H9 (cell line): ENCODE measurements at regions not wholly inside any gene's neighbourhood (a gene's known extent, or its start where the extent isn't known, plus 50 kb on each side); places are given as distances from the start of the nearest gene placed in this dataset.

ENCODE experiments used
- DNase-seq: peaks from one replicate; pipeline ENCODE4 v3.0.0-alpha.2; 2017
- H2AFZ ChIP-seq: one replicate; pipeline ENCODE4 v1.6.1; 2013; ENCODE audit warnings: mild to moderate bottlenecking, low read length, control low read depth, moderate library complexity
- H2AK5ac ChIP-seq: 2 replicates; pipeline ENCODE4 v1.6.1; 2013; ENCODE audit warnings: low read length, control low read depth, mixed read lengths; ENCODE audit not compliant: insufficient read length
- H2BK120ac ChIP-seq: one replicate; pipeline ENCODE4 v1.6.1; 2013; ENCODE audit warnings: low read depth, mild to moderate bottlenecking, low read length, control low read depth, inconsistent platforms; ENCODE audit not compliant: poor library complexity, severe bottlenecking
- H2BK12ac ChIP-seq: 2 replicates; pipeline ENCODE4 v1.6.1; 2013; ENCODE audit warnings: low read length, control low read depth, mixed read lengths, low read depth; ENCODE audit not compliant: insufficient read length
- H2BK15ac ChIP-seq: 2 replicates; pipeline ENCODE4 v1.6.1; 2013; ENCODE audit warnings: low read depth, low read length, control low read depth
- H2BK20ac ChIP-seq: one replicate; pipeline ENCODE4 v1.6.1; 2013; ENCODE audit warnings: low read depth, mild to moderate bottlenecking, low read length, control low read depth, inconsistent platforms; ENCODE audit not compliant: poor library complexity, severe bottlenecking
- H2BK5ac ChIP-seq: 2 replicates; pipeline ENCODE4 v1.6.1; 2013; ENCODE audit warnings: low read length, control low read depth, mixed read lengths; ENCODE audit not compliant: insufficient read length
- H3K14ac ChIP-seq: 2 replicates; pipeline ENCODE4 v1.6.1; 2013; ENCODE audit warnings: low read length, control low read depth; ENCODE audit not compliant: insufficient read depth
- H3K18ac ChIP-seq: 2 replicates; pipeline ENCODE4 v1.6.1; 2013; ENCODE audit warnings: low read depth, mild to moderate bottlenecking, mixed read lengths, low read length, control low read depth; ENCODE audit not compliant: insufficient read length
- H3K23ac ChIP-seq: 2 replicates; pipeline ENCODE4 v1.6.1; 2013; ENCODE audit warnings: low read length, control low read depth, mixed read lengths, low read depth; ENCODE audit not compliant: insufficient read length
- H3K23me2 ChIP-seq: 2 replicates; pipeline ENCODE4 v1.6.1; 2013; ENCODE audit warnings: low read depth, mild to moderate bottlenecking, mixed read lengths, low read length, control low read depth; ENCODE audit not compliant: insufficient read length, poor library complexity, severe bottlenecking
- H3K27ac ChIP-seq: 2 replicates; pipeline ENCODE4 v1.5.1; 2013; ENCODE audit warnings: low read length, control low read depth, mixed read lengths, low read depth; ENCODE audit not compliant: insufficient read length
- H3K27me3 ChIP-seq: 2 replicates; pipeline ENCODE4 v1.6.1; 2013; ENCODE audit warnings: low read length, control low read depth, inconsistent platforms; ENCODE audit not compliant: insufficient read depth
- H3K4ac ChIP-seq: 2 replicates; pipeline ENCODE4 v1.6.1; 2013; ENCODE audit warnings: low read depth, mild to moderate bottlenecking, control low read depth, inconsistent platforms, low read length, moderate library complexity
- H3K4me1 ChIP-seq: 2 replicates; pipeline ENCODE4 v1.6.1; 2013; ENCODE audit warnings: low read length, control low read depth, inconsistent platforms; ENCODE audit not compliant: insufficient read depth
- H3K4me2 ChIP-seq: 2 replicates; pipeline ENCODE4 v1.6.1; 2013; ENCODE audit warnings: low read length, control low read depth, mixed read lengths; ENCODE audit not compliant: insufficient read length, insufficient read depth
- H3K56ac ChIP-seq: 2 replicates; pipeline ENCODE4 v1.6.1; 2013; ENCODE audit warnings: low read depth, mild to moderate bottlenecking, mixed read lengths, low read length, control low read depth; ENCODE audit not compliant: insufficient read length
- H3K79me1 ChIP-seq: 2 replicates; pipeline ENCODE4 v1.6.1; 2013; ENCODE audit warnings: low read depth, mild to moderate bottlenecking, moderate library complexity, low read length, control low read depth, inconsistent platforms; ENCODE audit not compliant: insufficient read depth, poor library complexity, severe bottlenecking
- H3K79me2 ChIP-seq: 2 replicates; pipeline ENCODE4 v1.6.1; 2013; ENCODE audit warnings: low read length, control low read depth, inconsistent platforms; ENCODE audit not compliant: insufficient read depth
- H3K9ac ChIP-seq: 2 replicates; pipeline ENCODE4 v1.6.1; 2013; ENCODE audit warnings: low read length, control low read depth, mixed read lengths; ENCODE audit not compliant: insufficient read length; ENCODE audit errors: extremely low read depth
- H3K9me3 ChIP-seq: one replicate; pipeline ENCODE4 v1.6.1; 2013; ENCODE audit warnings: low read depth, low read length, inconsistent platforms; ENCODE audit not compliant: control insufficient read depth
- H3T11ph ChIP-seq: one replicate; pipeline ENCODE4 v1.6.1; 2013; ENCODE audit warnings: mild to moderate bottlenecking, low read length, control low read depth, inconsistent platforms
- H4K20me1 ChIP-seq: one replicate; pipeline ENCODE4 v1.6.1; 2013; ENCODE audit not compliant: control insufficient read depth, insufficient read length, insufficient read depth
- H4K5ac ChIP-seq: 2 replicates; pipeline ENCODE4 v1.6.1; 2013; ENCODE audit warnings: low read depth, mild to moderate bottlenecking, mixed read lengths, low read length, control low read depth; ENCODE audit not compliant: insufficient read length
- H4K8ac ChIP-seq: replicated peaks from 2 replicates; pipeline ENCODE4 v1.6.1; 2013; ENCODE audit warnings: low read length, control low read depth, mixed read lengths, low read depth; ENCODE audit not compliant: insufficient read length
- H4K91ac ChIP-seq: 2 replicates; pipeline ENCODE4 v1.6.1; 2013; ENCODE audit warnings: low read depth, mild to moderate bottlenecking, moderate library complexity, mixed read lengths, low read length, control low read depth; ENCODE audit not compliant: insufficient read length
- H3K27ac Mint-ChIP-seq, 3 experiments: 2 replicates in 2 of 3; 3 replicates in 1 of 3; pipeline ENCODE4 v1.8.0; 2020 to 2021; ENCODE audit warnings: mixed read lengths in 3 of 3, mild to moderate bottlenecking in 1 of 3, moderate library complexity in 1 of 3
- H3K27me3 Mint-ChIP-seq: 2 replicates; pipeline ENCODE4 v1.8.0; 2021; ENCODE audit warnings: low read depth, mild to moderate bottlenecking, moderate library complexity, mixed read lengths
- H3K36me3 Mint-ChIP-seq, 3 experiments: 2 replicates in 2 of 3; 3 replicates in 1 of 3; pipeline ENCODE4 v1.8.0; 2020 to 2021; ENCODE audit warnings: low read depth in 3 of 3, mixed read lengths in 3 of 3; ENCODE audit not compliant: insufficient read depth in 1 of 3
- H3K4me1 Mint-ChIP-seq, 2 experiments: 2 replicates each; pipeline ENCODE4 v1.8.0; 2020; ENCODE audit warnings: mixed read lengths in 2 of 2
- H3K4me3 Mint-ChIP-seq, 2 experiments: 2 replicates in 1 of 2; 3 replicates in 1 of 2; pipeline ENCODE4 v1.8.0; 2020 to 2021; ENCODE audit warnings: mild to moderate bottlenecking in 2 of 2, mixed read lengths in 2 of 2, moderate library complexity in 1 of 2
- H3K9me3 Mint-ChIP-seq, 2 experiments: 2 replicates in 1 of 2; 3 replicates in 1 of 2; pipeline ENCODE4 v1.8.0; 2020; ENCODE audit warnings: mild to moderate bottlenecking in 2 of 2, mixed read lengths in 2 of 2, moderate library complexity in 1 of 2
- CTCF ChIP-seq: fragments of 200-600 bp; sonication (generic); conservative IDR thresholded peaks from 3 replicates; pipeline ENCODE4 v1.8.0; 2021; ENCODE audit warnings: antibody characterized with exemption, mild to moderate bottlenecking
- WGBS: extraction: QIAGEN DNeasy Blood & Tissue Kit; methylation state at CpG from one replicate; pipeline ENCODE4 v1.1.7; 2013; ENCODE audit warnings: missing lambda C conversion rate, low lambda C conversion rate, mixed read lengths; ENCODE audit not compliant: insufficient read length; ENCODE audit errors: extremely low coverage; 5-methylcytosine and 5-hydroxymethylcytosine counted together

GRCh38 chr10:8463853-8464252 is 409.4 kb downstream of the GATA3 start:
- Histone ChIP-seq H4K91ac (no peak overlapping the region), H3K4ac (no peak overlapping the region), H4K20me1 (no peaks in the 10 kb centered on the region), H3K79me1 (no peaks in the 10 kb centered on the region), H3K27me3 (no peaks in the 10 kb centered on the region), H2BK20ac (no peak overlapping the region), H3K9me3 (no peaks in the 10 kb centered on the region), H3K79me2 (no peaks in the 10 kb centered on the region), H3K56ac (no peak overlapping the region), H2BK15ac (no peak overlapping the region), H3K27ac (no peak overlapping the region), H3K9ac (no peak overlapping the region), H2AK5ac (no peak overlapping the region), H3T11ph (no peak overlapping the region), H2BK120ac (no peak overlapping the region), H2BK12ac (no peak overlapping the region), H3K14ac (no peak overlapping the region), H3K18ac (no peak overlapping the region), H4K5ac (no peak overlapping the region), H3K23ac (no peak overlapping the region), H4K8ac (no peak overlapping the region), H2AFZ (no peak overlapping the region), H3K4me1 (no peaks in the 10 kb centered on the region), H3K23me2 (no peaks in the 10 kb centered on the region), H3K4me2 (no peak overlapping the region), H2BK5ac (no peak overlapping the region)
- Mint-ChIP-seq H3K27ac (no peak overlapping the region; a peak in 1 of 7 replicates), H3K27me3 (peaks cover 35% of the 10 kb centered on the region), H3K36me3 (no peaks in the 10 kb centered on the region), H3K9me3 (peaks cover 0 to 1% of the 10 kb centered on the region in 2 experiments; a peak in 1 of 5 replicates), H3K4me1 (no peaks in the 10 kb centered on the region), H3K4me3 (no peak overlapping the region)
- DNase-seq: no peak
- WGBS: no CpG with 5 or more reads among the region's 4 CpGs
- no peak for TF ChIP-seq CTCF
